SK-N-MC (cell line): ENCODE measurements at regions not wholly inside any gene's neighbourhood (a gene's known extent, or its start where the extent isn't known, plus 50 kb on each side); places are given as distances from the start of the nearest gene placed in this dataset.

Experiments used
- EZH2 ChIP-seq: fragments of 200-600 bp; sonication (generic); IDR thresholded peaks from one replicate; pipeline ENCODE4 v1.6.1; 2017; ENCODE audit warnings: antibody characterized with exemption
- POLR2AphosphoS5 ChIP-seq: IDR thresholded peaks from 2 replicates; pipeline ENCODE4 v1.6.1; 2012; ENCODE audit warnings: mild to moderate bottlenecking, low read depth, low read length, borderline replicate concordance

- no peak for TF ChIP-seq POLR2AphosphoS5
- TF ChIP-seq EZH2 = no peak
These were observed 169.1 kb downstream of the IBTK start for GRCh38 chr6:82078286-82078908.
